ENCODE measurements at regions not wholly inside any gene's neighbourhood (a gene's known extent, or its start where the extent isn't known, plus 50 kb on each side); places are given as distances from the start of the nearest gene placed in this dataset.
"Not testable (repeated sequence)": the region's sequence is repeated elsewhere in the genome, so short reads cannot be mapped to it uniquely, and the experiment has no call there.

DNA sequence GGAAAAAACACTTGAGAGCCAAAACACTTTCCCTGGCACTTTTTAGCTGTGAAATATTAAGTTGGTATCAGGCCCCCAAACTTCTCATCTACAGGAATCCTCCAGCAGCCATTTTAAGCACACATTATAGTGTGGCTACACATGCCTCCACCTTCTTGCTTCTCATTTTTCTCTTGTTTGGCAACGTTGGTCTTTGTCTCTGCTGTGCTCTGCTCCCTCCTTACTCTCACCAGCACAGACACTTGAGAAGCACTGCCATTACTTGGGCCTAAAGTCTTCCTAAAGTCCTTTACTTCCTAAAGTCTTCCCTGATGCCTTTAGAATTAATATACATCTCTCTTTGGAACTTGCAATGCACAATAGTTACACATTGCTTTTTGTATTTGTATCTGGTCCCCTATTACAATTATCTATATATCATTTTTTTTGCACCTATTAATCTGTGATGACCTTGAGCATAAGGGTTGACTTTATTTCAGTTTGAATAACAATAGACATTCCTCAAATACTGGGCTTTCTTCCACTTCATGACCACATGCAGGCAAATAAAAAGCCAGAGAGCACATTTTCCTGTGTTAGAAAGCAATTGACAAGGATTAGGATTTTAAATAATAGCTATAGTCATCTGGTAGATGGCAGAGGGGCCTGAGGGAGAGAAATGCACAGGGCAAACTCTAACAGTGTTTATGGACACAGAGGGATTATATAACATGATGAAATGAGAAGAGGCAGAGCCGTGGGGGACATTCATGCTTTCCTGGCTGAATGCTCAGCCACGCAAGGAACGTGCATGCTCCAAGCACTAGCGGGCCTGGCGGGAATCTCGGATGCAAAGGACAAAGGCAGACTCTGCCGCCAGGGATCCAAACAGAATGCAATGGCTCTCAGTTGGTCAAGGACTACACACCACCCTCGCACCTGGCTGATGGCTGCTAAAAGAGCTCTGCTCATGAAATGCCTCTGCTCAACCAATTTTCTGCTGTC, 99.3 kb downstream of the CDC14C start:
- no peaks in the 10 kb centered on the region for H3K36me3 ChIP-seq (ENCODE audit: control insufficient read depth, insufficient read depth, low read length)
- no peak for TF ChIP-seq CTCF (IDR thresholded peaks at IDR 0.05; ENCODE audit: insufficient read depth, low read length, poor library complexity, severe bottlenecking)
- no peak overlapping the region for H3K4me3 ChIP-seq (replicated peaks; ENCODE audit: low read depth, low read length)
- no peaks in the 10 kb centered on the region for H3K27me3 ChIP-seq (replicated peaks; ENCODE audit: control insufficient read depth, insufficient read depth, low read length)
- no peak for DNase-seq (ENCODE audit: extremely low read depth, insufficient read length)

DNA sequence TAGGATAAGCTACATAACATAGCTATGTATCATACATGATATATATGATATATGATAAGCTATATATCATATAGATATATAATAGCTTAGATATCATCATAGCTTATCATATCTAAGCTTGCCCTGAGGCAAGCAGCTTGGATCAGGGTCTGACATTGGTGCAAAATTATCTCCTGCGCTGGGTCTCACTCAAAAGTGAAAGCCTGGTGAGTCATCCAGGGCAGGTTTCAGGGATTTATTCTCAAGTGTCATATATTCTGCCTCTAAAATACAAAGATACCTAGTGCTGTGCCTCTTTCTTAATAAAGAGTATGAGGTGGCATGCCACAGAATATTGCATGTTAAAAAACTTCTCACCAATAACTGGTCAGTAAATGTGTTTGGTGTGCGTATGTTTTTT, 105.9 kb downstream of the CDC14C start:
- no peak for DNase-seq (ENCODE audit: extremely low read depth, insufficient read length)
- Histone ChIP-seq H3K36me3 (ENCODE audit: control insufficient read depth, insufficient read depth, low read length) (no peaks in the 10 kb centered on the region), H3K4me3 (replicated peaks; ENCODE audit: low read depth, low read length) (no peak overlapping the region), H3K27me3 (replicated peaks; ENCODE audit: control insufficient read depth, insufficient read depth, low read length) (peaks cover 1% of the 10 kb centered on the region)
- no peak for TF ChIP-seq CTCF (IDR thresholded peaks at IDR 0.05; ENCODE audit: insufficient read depth, low read length, poor library complexity, severe bottlenecking)

- not testable (repeated sequence) for H3K27me3 ChIP-seq (replicated peaks; ENCODE audit: control insufficient read depth, insufficient read depth, low read length); H3K36me3 ChIP-seq (ENCODE audit: control insufficient read depth, insufficient read depth, low read length); H3K4me3 ChIP-seq (replicated peaks; ENCODE audit: low read depth, low read length); DNase-seq (ENCODE audit: extremely low read depth, insufficient read length)
Measured at GRCh38 chr7:49033140-49033539, 108.8 kb downstream of the CDC14C start.

DNA sequence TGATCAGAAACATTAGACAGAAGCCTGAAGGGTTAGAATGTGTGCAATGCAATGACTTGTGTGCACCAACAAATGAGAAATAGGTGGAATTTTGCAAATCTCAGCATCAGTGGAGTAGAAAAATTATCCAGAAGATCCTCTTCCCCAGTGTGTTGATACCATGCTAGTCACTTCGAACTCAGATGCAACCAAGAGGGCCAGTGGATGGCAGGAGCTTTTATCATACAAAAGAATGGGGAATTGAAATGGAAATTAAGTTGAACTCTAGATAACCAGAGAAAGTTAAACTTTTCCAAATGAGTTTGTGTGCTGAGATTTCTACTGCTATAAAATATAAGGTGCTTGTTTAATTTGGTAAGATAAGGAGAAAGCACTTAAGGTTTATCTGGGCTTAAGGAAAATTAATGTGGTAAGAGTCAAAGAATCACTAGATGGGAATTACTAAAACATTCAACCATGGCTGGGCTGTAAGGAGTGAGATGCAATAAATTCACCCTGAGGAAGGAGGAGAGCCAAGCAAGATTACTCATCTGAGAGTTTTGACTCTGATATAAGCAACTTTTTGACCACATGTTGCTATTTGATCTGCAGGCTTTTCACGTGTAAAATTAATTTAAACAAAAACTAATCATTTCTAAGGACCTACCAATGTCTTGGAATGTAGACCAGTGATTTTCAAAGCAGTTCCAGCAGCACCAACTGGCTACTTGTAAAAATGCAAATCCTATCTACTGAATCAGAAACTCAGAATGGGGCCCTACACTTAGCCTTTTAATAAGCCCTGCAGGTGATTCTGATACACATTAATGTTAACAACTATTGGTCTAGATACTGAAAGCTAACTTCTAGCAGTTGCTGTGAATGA, 113.2 kb downstream of the CDC14C start:
- no peak for DNase-seq (ENCODE audit: extremely low read depth, insufficient read length)
- no peak overlapping the region for H3K4me3 ChIP-seq (replicated peaks; ENCODE audit: low read depth, low read length)

DNA sequence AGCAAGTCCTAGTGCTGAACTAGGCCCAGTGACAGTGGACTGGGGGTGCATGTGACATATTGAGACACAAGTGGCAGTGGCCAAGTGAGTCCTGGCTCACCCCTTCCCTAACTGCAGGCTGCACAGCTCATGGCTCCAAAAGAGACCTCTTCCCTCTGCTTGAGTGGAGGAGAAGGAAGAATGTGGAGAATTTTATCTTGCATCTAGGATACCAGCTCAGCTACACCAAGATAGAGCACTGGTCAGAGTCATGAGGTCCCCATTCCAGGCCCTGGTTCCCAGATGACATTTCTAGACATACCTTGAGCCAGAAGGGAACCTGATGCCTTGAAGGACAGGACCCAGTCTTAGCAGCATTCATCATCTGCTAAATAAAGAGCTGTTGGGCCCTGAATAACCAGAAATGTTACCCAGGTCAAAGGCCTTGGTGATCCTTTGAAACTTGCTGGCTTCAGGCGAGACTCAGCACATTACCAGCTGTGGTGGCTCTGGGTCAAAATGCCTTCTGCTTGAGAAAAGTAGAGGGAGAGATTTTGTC, 114.5 kb downstream of the CDC14C start:
- TF ChIP-seq CTCF (IDR thresholded peaks at IDR 0.05; ENCODE audit: insufficient read depth, low read length, poor library complexity, severe bottlenecking): no peak
- no peak for DNase-seq (ENCODE audit: extremely low read depth, insufficient read length)

More for the DNA sequence above, 113.2 kb downstream of the CDC14C start:
- no peak for TF ChIP-seq CTCF (IDR thresholded peaks at IDR 0.05; ENCODE audit: insufficient read depth, low read length, poor library complexity, severe bottlenecking)
- no peaks in the 10 kb centered on the region for H3K36me3 ChIP-seq (ENCODE audit: control insufficient read depth, insufficient read depth, low read length)
- no peaks in the 10 kb centered on the region for H3K27me3 ChIP-seq (replicated peaks; ENCODE audit: control insufficient read depth, insufficient read depth, low read length)

More for the DNA sequence above, 114.5 kb downstream of the CDC14C start:
- H3K27me3 ChIP-seq (replicated peaks; ENCODE audit: control insufficient read depth, insufficient read depth, low read length): no peaks in the 10 kb centered on the region
- H3K36me3 ChIP-seq (ENCODE audit: control insufficient read depth, insufficient read depth, low read length): no peaks in the 10 kb centered on the region
- no peak overlapping the region for H3K4me3 ChIP-seq (replicated peaks; ENCODE audit: low read depth, low read length)
